Fibroblast of lung (primary cell): ENCODE measurements at regions not wholly inside any gene's neighbourhood (a gene's known extent, or its start where the extent isn't known, plus 50 kb on each side); places are given as distances from the start of the nearest gene placed in this dataset.

Experiments used
- DNase-seq, 2 donors: peaks; one replicate each; pipeline versions ENCODE4 v3.0.0 to v3.0.0-alpha.2; 2010; ENCODE audit warnings: low read depth in 2 of 2
- H2AFZ ChIP-seq: 2 replicates; pipeline ENCODE4 v1.5.1; 2012; ENCODE audit warnings: low read length, control low read depth, inconsistent platforms
- H3K27ac ChIP-seq: 2 replicates; pipeline ENCODE4 v1.5.1; 2011; ENCODE audit warnings: low read length, control low read depth; ENCODE audit not compliant: insufficient read depth
- H3K27me3 ChIP-seq: 2 replicates; pipeline ENCODE4 v1.5.1; 2011; ENCODE audit warnings: mild to moderate bottlenecking, low read length; ENCODE audit not compliant: control insufficient read depth, insufficient read depth
- H3K36me3 ChIP-seq: 2 replicates; pipeline ENCODE4 v1.5.1; 2011; ENCODE audit warnings: low read length; ENCODE audit not compliant: control insufficient read depth, insufficient read depth
- H3K4me1 ChIP-seq: 2 replicates; pipeline ENCODE4 v1.5.1; 2011; ENCODE audit warnings: low read length; ENCODE audit not compliant: control insufficient read depth, insufficient read depth; ENCODE audit errors: extremely low read depth
- H3K4me2 ChIP-seq: 2 replicates; pipeline ENCODE4 v1.5.1; 2011; ENCODE audit warnings: low read length, control low read depth; ENCODE audit not compliant: insufficient read depth; ENCODE audit errors: extremely low read depth
- H3K4me3 ChIP-seq, 4 experiments: fragments of 200-600 bp in 1 of 4; sonication (generic) in 1 of 4; replicated peaks in 1 of 4; 2 replicates each; pipeline ENCODE4 v1.5.1; 2011 to 2016; ENCODE audit warnings: low read length in 4 of 4, low read depth in 3 of 4, mild to moderate bottlenecking in 3 of 4, control low read depth in 2 of 4, inconsistent platforms in 1 of 4, mixed read lengths in 1 of 4; ENCODE audit not compliant: insufficient read depth in 1 of 4; ENCODE audit errors: control extremely low read depth in 1 of 4
- H3K79me2 ChIP-seq: 2 replicates; pipeline ENCODE4 v1.5.1; 2012; ENCODE audit warnings: mild to moderate bottlenecking, low read length, inconsistent platforms; ENCODE audit not compliant: control insufficient read depth, insufficient read depth
- H3K9ac ChIP-seq: 2 replicates; pipeline ENCODE4 v1.5.1; 2011; ENCODE audit warnings: mild to moderate bottlenecking, low read length, control low read depth; ENCODE audit not compliant: insufficient read depth
- H3K9me3 ChIP-seq: 2 replicates; pipeline ENCODE4 v1.5.1; 2012; ENCODE audit warnings: low read depth, low read length; ENCODE audit not compliant: control insufficient read depth, insufficient read depth
- H4K20me1 ChIP-seq: 2 replicates; pipeline ENCODE4 v1.5.1; 2011; ENCODE audit warnings: low read length; ENCODE audit not compliant: control insufficient read depth, insufficient read depth; ENCODE audit errors: extremely low read depth
- CTCF ChIP-seq, 2 donors: IDR thresholded peaks in 1 of 2; conservative IDR thresholded peaks in 1 of 2; 1 replicate in 1 of 2; 2 replicates in 1 of 2; pipeline ENCODE4 v1.5.1; 2011 to 2012; ENCODE audit warnings: low read length in 2 of 2, control low read depth in 1 of 2, inconsistent platforms in 1 of 2, low read depth in 1 of 2, mild to moderate bottlenecking in 1 of 2
- EZH2 ChIP-seq: IDR thresholded peaks from 2 replicates; pipeline ENCODE4 v1.5.1; 2012; ENCODE audit warnings: low read length, control low read depth, mild to moderate bottlenecking; ENCODE audit errors: missing control alignments

- Histone ChIP-seq H3K4me2 (no peak overlapping the region), H3K27ac (no peak overlapping the region), H4K20me1 (no peaks in the 10 kb centered on the region), H3K9me3 (no peaks in the 10 kb centered on the region), H3K4me1 (peaks cover 7% of the 10 kb centered on the region), H3K36me3 (no peaks in the 10 kb centered on the region), H2AFZ (no peak overlapping the region), H3K9ac (no peak overlapping the region), H3K27me3 (no peaks in the 10 kb centered on the region), H3K4me3 (no peak overlapping the region), H3K79me2 (no peaks in the 10 kb centered on the region)
- no peak for DNase-seq
- no peak for TF ChIP-seq EZH2
- TF ChIP-seq CTCF (conservative IDR thresholded peaks at IDR 0.05 in 1 of 2, IDR thresholded peaks at IDR 0.05 in 1 of 2; ENCODE audit: low read depth in 1 of 2, low read length in 2 of 2) = no peak
These were observed 475.1 kb upstream of the TBL1XR1 start for GRCh38 chr3:177672252-177672911.

- Histone ChIP-seq H3K4me3 (no peak overlapping the region), H4K20me1 (no peaks in the 10 kb centered on the region), H3K9me3 (no peaks in the 10 kb centered on the region), H3K4me2 (peak overlapping the region; percentile 75), H3K27ac (peak overlapping the region; percentile 80), H3K4me1 (peaks cover 7% of the 10 kb centered on the region), H3K79me2 (no peaks in the 10 kb centered on the region), H3K9ac (no peak overlapping the region), H3K27me3 (no peaks in the 10 kb centered on the region), H2AFZ (peak overlapping the region; percentile 53), H3K36me3 (no peaks in the 10 kb centered on the region)
- DNase-seq = peak; percentile 95 to 96
- TF ChIP-seq CTCF (conservative IDR thresholded peaks at IDR 0.05 in 1 of 2, IDR thresholded peaks at IDR 0.05 in 1 of 2; ENCODE audit: low read depth in 1 of 2, low read length in 2 of 2) (no peak), EZH2 (no peak)
These were observed 476.0 kb upstream of the TBL1XR1 start for GRCh38 chr3:177673112-177673914.

- Histone ChIP-seq H3K4me2 (no peak overlapping the region), H4K20me1 (no peaks in the 10 kb centered on the region), H3K36me3 (no peaks in the 10 kb centered on the region), H2AFZ (no peak overlapping the region), H3K4me1 (peaks cover 7% of the 10 kb centered on the region), H3K27me3 (no peaks in the 10 kb centered on the region), H3K9me3 (no peaks in the 10 kb centered on the region), H3K4me3 (no peak overlapping the region), H3K27ac (peak overlapping the region; percentile 80), H3K9ac (no peak overlapping the region), H3K79me2 (no peaks in the 10 kb centered on the region)
- TF ChIP-seq CTCF (conservative IDR thresholded peaks at IDR 0.05 in 1 of 2, IDR thresholded peaks at IDR 0.05 in 1 of 2; ENCODE audit: low read depth in 1 of 2, low read length in 2 of 2) (no peak), EZH2 (no peak)
- no peak for DNase-seq
These were observed 476.9 kb upstream of the TBL1XR1 start for GRCh38 chr3:177674186-177674585.
